ENCODE measurements at regions not wholly inside any gene's neighbourhood (a gene's known extent, or its start where the extent isn't known, plus 50 kb on each side); places are given as distances from the start of the nearest gene placed in this dataset.

- TF ChIP-seq CTCF (IDR thresholded peaks at IDR 0.05) (peak in 8 of 12 donors; percentile 25 to 45 (median 28)), POLR2A (IDR thresholded peaks at IDR 0.05) (no peak)
Measured at GRCh38 chr10:6786579-6787031, 206.5 kb upstream of the PRKCQ start.
